HG03469 (cell line): ENCODE measurements at regions not wholly inside any gene's neighbourhood (a gene's known extent, or its start where the extent isn't known, plus 50 kb on each side); places are given as distances from the start of the nearest gene placed in this dataset.

ENCODE experiments used
- ATAC-seq: cut with Tn5 transposase; IDR thresholded peaks from one replicate; pipeline ENCODE4 v1.9.1; 2021; ENCODE audit warnings: mild to moderate bottlenecking, moderate library complexity, moderate number of reproducible peaks; ENCODE audit not compliant: unreplicated experiment

GRCh38 chr4:57501720-57502119 is 391.5 kb upstream of the IGFBP7 start:
- ATAC-seq: no peak

DNA sequence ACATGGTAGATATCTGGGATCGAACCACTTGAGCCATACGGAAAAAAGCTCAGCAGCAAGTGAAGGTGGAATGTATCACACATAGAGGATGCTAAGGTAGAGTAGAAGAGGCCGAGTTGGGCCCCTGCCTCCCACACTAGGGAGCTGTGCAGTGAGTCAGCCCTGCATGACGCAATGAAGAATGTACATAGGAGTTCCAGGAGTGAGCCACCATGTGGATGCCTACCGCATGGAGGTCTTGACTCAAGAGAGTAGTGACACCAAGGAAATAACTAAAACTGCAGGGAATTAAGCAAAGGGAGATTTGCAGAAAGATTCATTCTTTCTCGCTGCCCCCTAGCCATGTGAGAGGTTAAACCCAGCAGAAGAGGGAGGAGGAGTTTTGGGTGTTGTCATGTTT is 389.6 kb upstream of the IGFBP7 start:
- no peak for ATAC-seq

DNA sequence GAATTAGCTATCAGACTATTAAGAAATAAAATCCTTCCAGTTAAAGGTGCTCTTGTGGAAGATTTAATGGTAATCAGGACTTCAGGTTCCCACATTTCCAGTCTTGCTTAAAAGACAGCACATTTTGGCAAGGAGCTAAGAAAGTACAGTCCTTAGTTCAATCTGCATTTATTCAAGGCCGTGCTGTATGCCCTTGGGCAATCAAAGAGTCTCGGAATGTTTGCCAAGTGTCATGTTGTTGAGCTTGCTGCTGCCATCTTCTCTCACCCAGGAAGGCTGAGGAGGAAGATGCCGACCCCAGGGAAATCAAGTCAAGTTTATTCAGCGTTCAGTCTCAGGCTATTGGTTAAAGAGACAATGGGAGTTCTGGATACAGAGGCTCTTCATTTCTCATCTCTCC is 388.1 kb upstream of the IGFBP7 start:
- no peak for ATAC-seq

- ATAC-seq: no peak
Measured at GRCh38 chr4:57496697-57497471, 386.7 kb upstream of the IGFBP7 start.

- no peak for ATAC-seq
Measured at GRCh38 chr4:57494821-57495220, 384.6 kb upstream of the IGFBP7 start.

DNA sequence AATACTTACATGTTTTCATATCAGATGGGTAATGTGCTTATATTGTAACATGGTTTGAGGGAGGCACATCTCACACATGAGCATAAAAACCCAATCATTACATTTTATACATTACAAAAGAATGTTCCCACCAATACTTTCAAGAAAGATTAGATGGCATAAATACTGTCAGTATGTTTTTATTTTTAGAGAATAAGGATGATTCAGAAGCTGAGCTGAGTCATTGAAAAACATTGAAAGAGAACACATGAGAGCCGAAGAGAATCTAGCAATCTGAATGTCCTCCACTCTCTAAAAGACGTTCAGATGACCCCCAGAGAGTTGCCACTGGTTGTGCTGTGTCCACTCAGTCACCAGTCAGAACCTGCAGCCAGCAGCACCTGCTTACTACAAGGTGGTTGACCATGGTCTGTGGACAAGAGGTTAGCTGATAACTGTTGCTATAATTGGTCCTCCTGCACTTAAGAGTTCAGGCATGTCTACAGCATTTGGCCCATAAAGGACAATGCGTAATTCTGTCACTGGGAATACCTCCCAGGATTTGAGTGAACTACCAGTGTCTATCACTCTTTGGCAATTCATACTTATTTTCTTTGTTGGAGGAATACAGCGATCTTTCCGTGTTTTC is 382.2 kb upstream of the IGFBP7 start:
- ATAC-seq: no peak

DNA sequence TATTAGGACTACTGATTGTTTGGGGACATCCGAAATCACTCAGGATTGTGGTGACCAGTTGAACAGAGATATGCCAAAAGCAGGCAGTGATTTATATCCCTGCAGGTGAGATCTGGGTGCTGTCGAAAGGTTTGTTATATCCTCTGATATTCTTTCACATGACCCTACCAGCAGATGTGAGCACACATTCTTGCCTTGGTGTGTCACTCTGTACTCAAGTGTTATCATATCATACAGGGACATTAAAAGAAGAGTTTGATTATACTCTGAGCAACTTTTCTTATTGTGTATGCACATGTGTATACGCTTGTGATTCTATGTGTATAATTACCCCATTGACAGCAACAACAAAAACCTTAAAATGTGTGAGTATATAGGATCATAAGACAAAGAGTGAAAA is 381.2 kb upstream of the IGFBP7 start:
- ATAC-seq: no peak

DNA sequence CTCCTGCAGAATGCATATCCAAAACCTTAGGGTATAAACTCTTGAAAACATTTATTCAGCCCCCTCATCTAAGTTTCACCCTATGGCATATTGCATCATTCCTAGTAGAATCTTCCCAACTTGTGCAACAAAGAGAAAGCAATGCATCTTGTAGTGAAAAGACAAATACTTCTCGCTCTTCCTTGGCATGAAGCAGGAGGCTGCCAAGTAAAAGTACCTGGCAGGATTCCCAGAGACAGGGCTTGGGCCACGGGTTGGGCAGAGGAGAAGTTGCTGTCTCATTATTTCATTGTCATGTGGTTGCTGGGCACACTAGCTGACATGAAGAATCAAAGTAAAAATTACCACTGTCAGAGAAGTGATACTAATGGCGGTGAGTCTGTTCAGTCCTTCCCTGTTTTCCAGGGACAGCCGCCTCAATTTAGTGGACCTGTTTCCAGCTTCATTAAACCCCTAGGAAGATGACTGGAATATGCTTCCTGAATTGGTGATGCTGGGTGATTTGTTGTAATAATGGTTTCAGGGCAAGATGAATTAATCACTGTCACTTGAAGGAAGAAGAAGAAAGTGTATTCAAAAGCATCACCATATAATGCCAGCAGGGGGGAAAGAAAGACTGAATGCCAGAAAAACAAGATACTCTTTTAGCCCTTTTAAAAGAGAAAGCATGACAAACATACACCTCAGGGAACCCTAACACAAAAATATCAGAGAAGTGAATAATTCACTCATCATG is 380.5 kb upstream of the IGFBP7 start:
- ATAC-seq: no peak

- no peak for ATAC-seq
Measured at GRCh38 chr4:57488366-57489162, 378.4 kb upstream of the IGFBP7 start.

DNA sequence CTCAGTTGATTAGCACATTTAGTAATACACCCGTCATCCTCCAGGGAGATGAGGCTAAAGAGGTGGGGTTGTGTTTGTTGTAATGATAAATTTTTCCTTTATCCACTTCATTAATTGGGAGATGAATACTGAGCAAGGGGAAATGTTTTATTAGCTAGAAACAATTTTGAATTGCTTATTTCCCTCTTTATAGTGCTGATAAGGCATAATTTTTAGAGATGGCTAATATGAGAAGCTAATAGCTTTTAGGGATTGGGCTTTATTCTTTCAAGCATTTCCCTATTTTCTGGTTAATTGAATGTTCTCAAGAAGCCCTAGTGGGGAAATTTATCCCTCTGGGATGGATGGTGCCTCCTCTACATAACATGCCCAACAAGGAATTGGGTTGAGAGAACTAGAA is 365.2 kb upstream of the IGFBP7 start:
- ATAC-seq: no peak

DNA sequence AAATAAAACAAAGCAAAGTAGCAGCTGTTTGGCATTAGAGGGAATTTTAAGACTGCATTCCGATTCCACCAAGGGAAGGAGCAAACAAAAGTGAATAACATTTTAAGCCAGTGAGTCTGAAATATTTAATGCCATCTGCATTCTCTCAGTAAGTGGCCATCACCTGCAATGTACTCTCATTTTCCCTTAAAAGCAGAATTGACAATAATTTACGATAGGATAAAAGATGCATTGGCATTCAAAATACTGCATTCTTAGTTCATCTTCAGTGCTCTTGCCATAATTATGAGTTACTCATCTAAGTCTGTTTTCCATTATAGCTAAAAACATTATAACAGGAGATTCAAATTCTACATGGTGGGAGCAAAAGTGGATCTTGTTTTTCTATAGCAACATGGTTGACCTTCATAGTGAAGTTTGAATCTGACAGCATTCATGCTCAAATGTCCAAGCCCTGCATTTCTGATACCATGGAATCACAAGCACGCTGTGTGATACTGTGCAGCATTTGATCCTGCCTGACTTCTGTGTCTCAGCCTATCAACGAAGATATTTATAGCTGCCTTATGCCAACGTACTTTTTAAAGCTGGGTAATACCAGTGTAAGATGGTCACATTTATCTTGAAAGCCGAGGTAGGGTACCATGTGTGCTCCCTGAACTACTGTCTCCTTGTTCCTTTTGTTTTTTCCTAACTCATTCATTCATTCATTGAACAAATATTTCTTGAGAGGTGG is 355.3 kb upstream of the IGFBP7 start:
- no peak for ATAC-seq

- no peak for ATAC-seq
Measured at GRCh38 chr4:57462843-57463242, 352.7 kb upstream of the IGFBP7 start.

DNA sequence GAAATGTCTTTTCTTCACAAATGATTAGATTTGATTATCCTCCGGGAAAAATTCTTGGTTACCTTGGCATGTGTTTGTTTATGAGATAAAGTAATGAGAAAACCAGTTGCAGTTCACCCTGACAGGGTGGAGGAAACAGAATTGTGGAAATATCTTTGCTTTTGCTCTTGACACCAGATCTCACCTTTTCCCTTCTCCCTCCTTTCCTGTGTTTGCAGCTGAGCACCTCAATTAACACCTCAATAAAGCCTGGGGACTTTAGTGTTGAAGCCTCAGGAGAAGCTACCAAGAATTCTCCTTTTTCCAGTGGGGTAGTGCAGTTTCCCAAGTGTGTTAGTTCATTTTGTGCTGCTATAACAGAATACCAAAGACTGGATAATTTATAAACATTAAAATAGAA is 350.8 kb upstream of the IGFBP7 start:
- ATAC-seq: no peak

DNA sequence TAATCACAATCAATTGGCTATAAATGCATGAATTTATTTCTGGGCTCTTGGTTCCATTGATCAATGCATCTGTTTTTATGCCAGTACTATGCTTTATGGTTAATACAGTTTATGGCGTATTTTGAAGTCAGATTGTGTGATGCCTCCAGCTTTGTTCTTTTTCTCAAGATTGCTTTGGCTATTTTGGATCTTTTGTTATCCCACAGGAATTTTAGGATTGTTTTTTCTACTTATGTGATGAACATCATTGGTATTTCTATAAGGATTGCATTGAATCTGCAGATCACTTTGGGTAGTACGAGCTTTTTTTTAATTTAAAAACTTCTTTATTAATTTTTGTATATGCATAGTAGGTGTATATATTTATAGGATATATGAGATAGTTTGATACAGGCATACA is 338.7 kb upstream of the IGFBP7 start:
- ATAC-seq: no peak

DNA sequence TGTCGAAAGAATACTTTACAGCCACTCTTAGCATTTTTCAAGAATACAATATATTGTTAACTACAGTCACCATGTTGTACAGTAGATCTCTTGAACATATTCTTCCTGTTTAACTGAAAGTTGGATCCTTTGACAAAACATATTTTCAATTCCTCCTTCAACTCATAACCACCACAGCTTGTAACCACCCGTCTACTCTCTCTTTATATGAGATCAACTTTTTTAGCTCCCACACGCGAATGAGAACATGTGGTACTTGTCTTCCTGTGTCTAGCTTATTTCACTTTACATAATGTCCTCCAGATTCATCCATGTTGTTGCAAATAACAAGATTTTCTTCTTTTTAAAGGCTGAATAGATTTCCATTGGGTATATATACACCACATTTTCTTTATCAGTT is 338.3 kb upstream of the IGFBP7 start:
- no peak for ATAC-seq

DNA sequence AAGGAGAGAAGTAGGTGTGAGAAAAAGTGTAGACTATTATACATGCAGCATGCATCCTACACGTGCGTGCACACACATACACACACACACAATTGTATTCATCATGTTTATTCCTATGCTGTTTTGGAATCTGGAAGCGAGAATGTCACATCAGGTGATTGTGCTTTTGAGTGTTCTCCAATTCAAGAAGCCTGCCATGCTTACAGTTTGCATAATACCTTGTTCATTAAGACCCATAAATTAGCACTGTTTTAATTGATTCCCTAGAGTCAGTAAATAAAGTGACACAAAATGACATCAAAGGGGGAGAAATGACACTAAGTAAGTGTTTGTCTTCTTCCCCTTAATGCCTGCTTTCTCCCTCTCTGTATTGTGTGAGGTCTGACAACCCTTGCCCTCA is 336.1 kb upstream of the IGFBP7 start:
- ATAC-seq: no peak

GRCh38 chr4:57445686-57446085 is 335.5 kb upstream of the IGFBP7 start:
- no peak for ATAC-seq

GRCh38 chr4:57444671-57445070 is 334.5 kb upstream of the IGFBP7 start:
- no peak for ATAC-seq

DNA sequence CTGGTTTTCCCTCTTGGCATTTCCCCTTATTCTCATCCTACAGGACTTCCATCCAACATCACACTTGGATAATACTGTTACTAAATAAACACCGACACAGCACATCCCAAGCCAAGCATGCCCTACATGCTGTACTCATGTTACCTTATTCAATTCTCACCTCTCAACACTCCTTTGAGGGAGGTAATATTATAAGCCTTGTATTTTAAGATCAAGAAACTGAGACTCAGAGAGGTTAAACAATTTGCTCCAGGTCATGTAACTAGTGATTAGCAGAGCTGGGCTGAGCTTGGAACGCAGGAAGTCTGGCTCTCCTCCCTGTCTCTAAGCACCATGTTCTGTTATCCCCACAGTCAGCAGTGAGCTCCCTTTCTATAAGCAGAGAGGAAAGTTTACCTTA is 333.6 kb upstream of the IGFBP7 start:
- no peak for ATAC-seq

GRCh38 chr4:57443308-57443707 is 333.1 kb upstream of the IGFBP7 start:
- no peak for ATAC-seq
